Amniotic epithelial cell (primary cell): ENCODE measurements at regions not wholly inside any gene's neighbourhood (a gene's known extent, or its start where the extent isn't known, plus 50 kb on each side); places are given as distances from the start of the nearest gene placed in this dataset.

ENCODE experiments used
- DNase-seq: peaks from one replicate; pipeline ENCODE4 v3.0.0-alpha.2; 2010; ENCODE audit warnings: low read depth

- DNase-seq, result no peak
Measured at GRCh38 chr16:59170099-59170712, 436.1 kb upstream of the GOT2 start.

- no peak for DNase-seq
Measured at GRCh38 chr16:59169168-59169567, 435.1 kb upstream of the GOT2 start.

GRCh38 chr16:59168461-59169114 lies 434.5 kb upstream of the GOT2 start:
- no peak for DNase-seq

GRCh38 chr16:59164461-59164860 lies 430.3 kb upstream of the GOT2 start:
- DNase-seq, result no peak

GRCh38 chr16:59163371-59164055 lies 429.4 kb upstream of the GOT2 start:
- no peak for DNase-seq

- DNase-seq, result no peak
Measured at GRCh38 chr16:59161679-59162078, 427.6 kb upstream of the GOT2 start.

GRCh38 chr16:59154295-59154694 lies 420.2 kb upstream of the GOT2 start:
- DNase-seq, result no peak

- DNase-seq, result no peak
Measured at GRCh38 chr16:59148769-59149155, 414.6 kb upstream of the GOT2 start.

- no peak for DNase-seq
Measured at GRCh38 chr16:59148056-59148768, 414.1 kb upstream of the GOT2 start.

GRCh38 chr16:59146140-59146539 lies 412.0 kb upstream of the GOT2 start:
- no peak for DNase-seq

- DNase-seq, result no peak
Measured at GRCh38 chr16:59144841-59145240, 410.7 kb upstream of the GOT2 start.

GRCh38 chr16:59144326-59144725 lies 410.2 kb upstream of the GOT2 start:
- no peak for DNase-seq

GRCh38 chr16:59126486-59126885 lies 392.4 kb upstream of the GOT2 start:
- no peak for DNase-seq

GRCh38 chr16:59124056-59124455 lies 389.9 kb upstream of the GOT2 start:
- DNase-seq, result no peak

GRCh38 chr16:59123479-59123878 lies 389.4 kb upstream of the GOT2 start:
- no peak for DNase-seq

- DNase-seq, result no peak
Measured at GRCh38 chr16:59122262-59122537, 388.1 kb upstream of the GOT2 start.

GRCh38 chr16:59121411-59122261 lies 387.5 kb upstream of the GOT2 start:
- no peak for DNase-seq

GRCh38 chr16:59116744-59117143 lies 382.6 kb upstream of the GOT2 start:
- DNase-seq, result no peak

GRCh38 chr16:59114790-59115189 lies 380.7 kb upstream of the GOT2 start:
- DNase-seq, result no peak

- no peak for DNase-seq
Measured at GRCh38 chr16:59113004-59113670, 379.0 kb upstream of the GOT2 start.

- no peak for DNase-seq
Measured at GRCh38 chr16:59111280-59111679, 377.2 kb upstream of the GOT2 start.

GRCh38 chr16:59108374-59108773 lies 374.3 kb upstream of the GOT2 start:
- DNase-seq, result no peak
